C4-2B (cell line): ENCODE measurements at regions not wholly inside any gene's neighbourhood (a gene's known extent, or its start where the extent isn't known, plus 50 kb on each side); places are given as distances from the start of the nearest gene placed in this dataset.

Experiments used
- H3K27ac ChIP-seq: fragments of 450-650 bp; 2 replicates; pipeline ENCODE4 v1.5.1; 2017
- ZFX ChIP-seq: fragments of 450-650 bp; IDR thresholded peaks from 2 replicates; pipeline ENCODE4 v1.6.1; 2017
- TF ChIP-seq, protein P1 (sequence below): fragments of 450-650 bp; conservative IDR thresholded peaks from 2 replicates; pipeline ENCODE4 v1.5.1; 2017; ENCODE audit warnings: mild to moderate bottlenecking

DNA sequence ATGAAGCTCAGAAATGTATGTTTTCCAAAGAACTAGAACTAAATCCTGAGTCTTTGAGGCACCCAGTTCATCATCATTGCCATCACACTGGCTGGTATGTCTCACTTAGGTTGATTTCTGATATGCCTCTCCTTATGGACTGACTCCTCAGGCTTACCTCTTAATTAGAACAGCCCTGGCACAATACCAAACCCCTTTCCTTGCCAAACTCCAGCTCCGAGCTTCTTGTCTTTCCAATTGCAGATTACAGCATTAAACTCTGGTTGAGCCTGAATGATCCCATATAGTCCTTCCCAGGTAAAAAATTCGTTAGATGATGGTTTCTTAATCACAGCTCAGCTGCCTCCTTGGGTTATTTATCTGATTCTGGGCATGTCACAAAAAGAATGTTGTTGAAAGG lies 66.3 kb downstream of the RTP4 start:
- TF ChIP-seq, protein P1, sequence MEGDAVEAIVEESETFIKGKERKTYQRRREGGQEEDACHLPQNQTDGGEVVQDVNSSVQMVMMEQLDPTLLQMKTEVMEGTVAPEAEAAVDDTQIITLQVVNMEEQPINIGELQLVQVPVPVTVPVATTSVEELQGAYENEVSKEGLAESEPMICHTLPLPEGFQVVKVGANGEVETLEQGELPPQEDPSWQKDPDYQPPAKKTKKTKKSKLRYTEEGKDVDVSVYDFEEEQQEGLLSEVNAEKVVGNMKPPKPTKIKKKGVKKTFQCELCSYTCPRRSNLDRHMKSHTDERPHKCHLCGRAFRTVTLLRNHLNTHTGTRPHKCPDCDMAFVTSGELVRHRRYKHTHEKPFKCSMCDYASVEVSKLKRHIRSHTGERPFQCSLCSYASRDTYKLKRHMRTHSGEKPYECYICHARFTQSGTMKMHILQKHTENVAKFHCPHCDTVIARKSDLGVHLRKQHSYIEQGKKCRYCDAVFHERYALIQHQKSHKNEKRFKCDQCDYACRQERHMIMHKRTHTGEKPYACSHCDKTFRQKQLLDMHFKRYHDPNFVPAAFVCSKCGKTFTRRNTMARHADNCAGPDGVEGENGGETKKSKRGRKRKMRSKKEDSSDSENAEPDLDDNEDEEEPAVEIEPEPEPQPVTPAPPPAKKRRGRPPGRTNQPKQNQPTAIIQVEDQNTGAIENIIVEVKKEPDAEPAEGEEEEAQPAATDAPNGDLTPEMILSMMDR = no peak
- no peak for TF ChIP-seq ZFX
- no peak overlapping the region for H3K27ac ChIP-seq

DNA sequence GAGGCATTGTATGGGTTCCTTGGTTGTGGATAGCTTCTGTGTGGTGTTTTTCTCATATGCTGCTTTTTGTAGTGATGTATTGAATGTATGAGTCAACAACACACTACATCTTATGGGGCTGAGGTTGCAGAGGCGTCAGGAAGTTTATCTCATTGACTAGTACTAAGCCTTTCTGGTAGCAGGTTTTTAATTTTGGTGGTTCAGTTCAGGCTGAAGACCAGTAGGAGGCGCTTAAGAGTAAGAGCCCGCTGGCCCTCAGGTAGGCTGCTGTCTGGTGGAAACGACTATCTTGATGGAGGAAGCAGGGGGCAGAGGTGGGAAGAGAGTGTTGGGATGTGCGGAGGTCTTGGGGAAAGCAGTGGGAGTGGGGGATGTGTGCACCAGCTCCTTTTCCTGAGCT lies 62.4 kb downstream of the RTP4 start:
- TF ChIP-seq, protein P1 = peak; percentile 74
- no peak for TF ChIP-seq ZFX
- H3K27ac ChIP-seq = no peak overlapping the region
